Gastrocnemius medialis (tissue), 4 donors: ENCODE measurements at regions not wholly inside any gene's neighbourhood (a gene's known extent, or its start where the extent isn't known, plus 50 kb on each side); places are given as distances from the start of the nearest gene placed in this dataset.

ENCODE experiments used
- CTCF ChIP-seq, 5 experiments: fragments of 450-650 bp in 3 of 5; fragments of 200-600 bp in 2 of 5; sonication (generic) in 2 of 5; IDR thresholded peaks in 4 of 5; conservative IDR thresholded peaks in 1 of 5; 1 replicate in 4 of 5; 2 replicates in 1 of 5; pipeline ENCODE4 v1.5.1; 2016 to 2019; ENCODE audit warnings: antibody characterized with exemption in 5 of 5, mild to moderate bottlenecking in 3 of 5, moderate library complexity in 3 of 5
- POLR2A ChIP-seq, 2 donors: fragments of 450-650 bp; IDR thresholded peaks; one replicate each; pipeline ENCODE4 v1.6.1; 2017; ENCODE audit warnings: antibody characterized with exemption in 2 of 2, mild to moderate bottlenecking in 2 of 2, moderate library complexity in 2 of 2

DNA sequence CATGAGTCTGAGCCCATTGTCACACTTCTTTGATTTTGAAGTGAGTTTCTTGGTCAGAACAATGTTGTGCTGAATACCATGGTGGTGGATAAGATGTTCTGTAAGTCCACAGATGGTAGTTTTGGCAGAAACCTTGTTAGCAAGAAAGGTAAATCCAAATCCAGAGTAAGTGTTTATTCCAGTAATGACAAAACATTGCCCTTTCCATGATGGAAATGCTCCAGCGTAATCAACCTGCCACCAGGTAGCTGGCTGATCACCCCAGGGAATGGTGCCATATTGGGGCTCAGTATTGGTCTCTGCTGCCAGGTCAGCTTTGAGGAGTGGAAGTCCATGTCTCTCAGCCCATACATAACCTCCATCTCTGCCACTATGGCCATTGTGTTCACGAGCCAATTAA, 54.7 kb upstream of the DAPK1 start:
- no peak for TF ChIP-seq CTCF (IDR thresholded peaks at IDR 0.05 in 4 of 5, conservative IDR thresholded peaks at IDR 0.05 in 1 of 5)
- TF ChIP-seq POLR2A (IDR thresholded peaks at IDR 0.05), result no peak
